ENCODE measurements at regions not wholly inside any gene's neighbourhood (a gene's known extent, or its start where the extent isn't known, plus 50 kb on each side); places are given as distances from the start of the nearest gene placed in this dataset.

DNA sequence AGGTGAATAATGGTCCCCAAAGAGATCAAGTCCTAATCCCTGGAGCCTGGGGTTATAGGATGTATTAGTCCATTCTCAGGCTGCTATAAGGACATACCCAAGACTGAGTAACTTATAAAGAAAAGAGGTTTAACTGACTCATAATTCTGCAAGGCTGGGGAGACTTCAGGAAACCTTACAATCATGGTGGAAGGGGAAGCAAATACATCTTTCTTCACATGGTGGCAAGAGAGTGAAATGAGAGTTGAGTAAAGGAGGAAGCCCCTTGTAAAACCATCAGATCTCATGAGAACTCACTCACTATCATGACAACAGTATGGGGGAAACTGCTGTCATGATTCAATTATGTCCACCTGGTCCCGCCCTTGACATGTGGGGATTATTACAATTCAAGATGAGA lies 142.9 kb upstream of the ANKRD28 start:
- TF ChIP-seq, protein P1, sequence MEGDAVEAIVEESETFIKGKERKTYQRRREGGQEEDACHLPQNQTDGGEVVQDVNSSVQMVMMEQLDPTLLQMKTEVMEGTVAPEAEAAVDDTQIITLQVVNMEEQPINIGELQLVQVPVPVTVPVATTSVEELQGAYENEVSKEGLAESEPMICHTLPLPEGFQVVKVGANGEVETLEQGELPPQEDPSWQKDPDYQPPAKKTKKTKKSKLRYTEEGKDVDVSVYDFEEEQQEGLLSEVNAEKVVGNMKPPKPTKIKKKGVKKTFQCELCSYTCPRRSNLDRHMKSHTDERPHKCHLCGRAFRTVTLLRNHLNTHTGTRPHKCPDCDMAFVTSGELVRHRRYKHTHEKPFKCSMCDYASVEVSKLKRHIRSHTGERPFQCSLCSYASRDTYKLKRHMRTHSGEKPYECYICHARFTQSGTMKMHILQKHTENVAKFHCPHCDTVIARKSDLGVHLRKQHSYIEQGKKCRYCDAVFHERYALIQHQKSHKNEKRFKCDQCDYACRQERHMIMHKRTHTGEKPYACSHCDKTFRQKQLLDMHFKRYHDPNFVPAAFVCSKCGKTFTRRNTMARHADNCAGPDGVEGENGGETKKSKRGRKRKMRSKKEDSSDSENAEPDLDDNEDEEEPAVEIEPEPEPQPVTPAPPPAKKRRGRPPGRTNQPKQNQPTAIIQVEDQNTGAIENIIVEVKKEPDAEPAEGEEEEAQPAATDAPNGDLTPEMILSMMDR (IDR thresholded peaks at IDR 0.05): no peak
- TF ChIP-seq ZFX (IDR thresholded peaks at IDR 0.05; ENCODE audit: borderline replicate concordance): no peak

All from 22Rv1 (cell line).